Endothelial cell of umbilical vein (primary cell): ENCODE measurements at regions not wholly inside any gene's neighbourhood (a gene's known extent, or its start where the extent isn't known, plus 50 kb on each side); places are given as distances from the start of the nearest gene placed in this dataset.

Experiments used
- BruUV-seq: library from RNA; stranded (reverse); fragments of 400-500 nt; replicated peaks from 2 replicates; lab custom pipeline; 2021; lab: Mats Ljungman, UMichigan
- CTCF ChIA-PET: fragments of 300-600, 350-600 bp; sonication (Branson Sonifier 250); formaldehyde crosslinking; loops from one replicate; lab custom pipeline; 2021; ENCODE audit warnings: antibody characterized with exemption, inconsistent platforms; lab: Charles Lee
- POLR2A ChIA-PET: fragments of 300-600, 350-600 bp; sonication (Branson Sonifier 250); formaldehyde crosslinking; loops from one replicate; lab custom pipeline; 2021; ENCODE audit warnings: antibody characterized with exemption, inconsistent platforms; lab: Charles Lee
- DNase-seq: peaks from one replicate; pipeline ENCODE4 v3.0.0-alpha.2; 2011; ENCODE audit warnings: low read depth, low spot score
- FAIRE-seq: peaks from 2 replicates; lab custom pipeline; 2011; peaks lifted over from hg19 to GRCh38; lab: Jason Lieb, UNC
- H2AFZ ChIP-seq: 2 replicates; pipeline ENCODE4 v1.6.0; 2012; ENCODE audit warnings: low read depth, low read length, control low read depth, inconsistent platforms
- H3K27ac ChIP-seq: 2 replicates; pipeline ENCODE4 v1.5.1; 2011; ENCODE audit warnings: low read depth, mild to moderate bottlenecking, control low read depth, low read length, moderate library complexity; ENCODE audit not compliant: insufficient read depth
- H3K27me3 ChIP-seq, 2 experiments: 2 replicates each; pipeline versions ENCODE4 v1.6.0 to v1.6.1; 2011; ENCODE audit warnings: low read length in 2 of 2, mixed read lengths in 1 of 2; ENCODE audit not compliant: control insufficient read depth in 2 of 2, insufficient read depth in 2 of 2
- H3K36me3 ChIP-seq, 2 experiments: 2 replicates in 1 of 2; 3 replicates in 1 of 2; pipeline ENCODE4 v1.5.1; 2011; ENCODE audit warnings: low read length in 2 of 2, mild to moderate bottlenecking in 1 of 2, moderate library complexity in 1 of 2; ENCODE audit not compliant: control insufficient read depth in 2 of 2, insufficient read depth in 2 of 2; ENCODE audit errors: extremely low read depth in 1 of 2
- H3K4me1 ChIP-seq: 3 replicates; pipeline ENCODE4 v1.5.1; 2011; ENCODE audit warnings: mild to moderate bottlenecking, low read length; ENCODE audit not compliant: control insufficient read depth, insufficient read depth; ENCODE audit errors: extremely low read depth
- H3K4me2 ChIP-seq: 2 replicates; pipeline ENCODE4 v1.6.1; 2011; ENCODE audit warnings: low read length, control low read depth, mixed read lengths; ENCODE audit not compliant: insufficient read depth
- H3K4me3 ChIP-seq, 3 experiments: fragments of 200-600 bp in 1 of 3; sonication (generic), shearing (Covaris generic) in 1 of 3; replicated peaks in 1 of 3; 2 replicates each; pipeline ENCODE4 v1.5.1; 2011 to 2016; ENCODE audit warnings: control low read depth in 3 of 3, low read length in 3 of 3, mild to moderate bottlenecking in 2 of 3, inconsistent platforms in 1 of 3, low read depth in 1 of 3, moderate library complexity in 1 of 3; ENCODE audit not compliant: insufficient read depth in 1 of 3
- H3K79me2 ChIP-seq: 2 replicates; pipeline ENCODE4 v1.6.0; 2012; ENCODE audit warnings: low read length, inconsistent platforms; ENCODE audit not compliant: control insufficient read depth, insufficient read depth
- H3K9ac ChIP-seq: replicated peaks from 2 replicates; pipeline ENCODE3; 2011; ENCODE audit warnings: low read length, control low read depth; ENCODE audit not compliant: insufficient read depth; ENCODE audit errors: extremely low read depth
- H3K9me1 ChIP-seq: replicated peaks from 3 replicates; pipeline ENCODE4 v1.6.0; 2011; ENCODE audit warnings: mild to moderate bottlenecking, low read length; ENCODE audit not compliant: control insufficient read depth, insufficient read depth; ENCODE audit errors: extremely low read depth
- H3K9me3 ChIP-seq: replicated peaks from 2 replicates; pipeline ENCODE4 v1.5.1; 2012; ENCODE audit warnings: low read length, inconsistent platforms; ENCODE audit not compliant: control insufficient read depth, insufficient read depth
- H4K20me1 ChIP-seq: replicated peaks from 2 replicates; pipeline ENCODE3; 2011; ENCODE audit warnings: mild to moderate bottlenecking, low read length; ENCODE audit not compliant: control insufficient read depth, insufficient read depth; ENCODE audit errors: extremely low read depth
- CTCF ChIP-seq, 2 donors: IDR thresholded peaks; 1 replicate in 1 of 2; 2 replicates in 1 of 2; pipeline ENCODE4 v1.5.1; 2011; ENCODE audit warnings: low read length in 2 of 2, mild to moderate bottlenecking in 2 of 2, moderate library complexity in 2 of 2, control low read depth in 1 of 2, inconsistent platforms in 1 of 2, low read depth in 1 of 2; ENCODE audit not compliant: insufficient read depth in 1 of 2; ENCODE audit errors: extremely low read depth in 1 of 2
- EZH2 ChIP-seq: IDR thresholded peaks from 2 replicates; pipeline ENCODE4 v1.6.1; 2012; ENCODE audit warnings: borderline replicate concordance, low read depth, mild to moderate bottlenecking, moderate library complexity, low read length, inconsistent platforms; ENCODE audit not compliant: severe bottlenecking
- GATA2 ChIP-seq: IDR thresholded peaks from 2 replicates; pipeline ENCODE4 v1.7.0; 2011; ENCODE audit warnings: low read depth, mild to moderate bottlenecking, moderate library complexity, mixed read lengths, low read length; ENCODE audit not compliant: insufficient read length, insufficient read depth
- JUN ChIP-seq: IDR thresholded peaks from 2 replicates; pipeline ENCODE4 v1.6.1; 2011; ENCODE audit warnings: borderline replicate concordance, low read depth; ENCODE audit not compliant: insufficient read length, insufficient read depth
- MAX ChIP-seq: IDR thresholded peaks from 2 replicates; pipeline ENCODE4 v1.6.1; 2011; ENCODE audit not compliant: insufficient read depth, insufficient read length
- MYC ChIP-seq: IDR thresholded peaks from one replicate; pipeline ENCODE4 v1.6.1; 2011; ENCODE audit warnings: mild to moderate bottlenecking, low read depth, low read length
- POLR2AphosphoS5 ChIP-seq: IDR thresholded peaks from 2 replicates; pipeline ENCODE4 v1.6.1; 2012; ENCODE audit warnings: low read depth, mild to moderate bottlenecking, control low read depth, low read length, moderate library complexity; ENCODE audit not compliant: insufficient read depth
- dilution Hi-C: fragments of 300-500 bp; cut with MboI; formaldehyde crosslinking; loops from one replicate; pipeline ENCODE4 v1.15.0; 2019; ENCODE audit warnings: low sequenced_read_pairs; ENCODE audit not compliant: extremely low pct_ligation_motif_present
- intact Hi-C: fragments of 100-400 bp; cut with micrococcal nuclease; formaldehyde crosslinking; loops from one replicate; pipeline ENCODE4 v1.10.0; 2022

- Histone ChIP-seq H3K9me3 (no peaks in the 10 kb centered on the region), H3K4me2 (no peak overlapping the region), H3K9ac (no peak overlapping the region), H4K20me1 (no peaks in the 10 kb centered on the region), H2AFZ (no peak overlapping the region), H3K4me3 (no peak overlapping the region), H3K27ac (no peak overlapping the region), H3K27me3 (no peaks in the 10 kb centered on the region), H3K36me3 (no peaks in the 10 kb centered on the region), H3K9me1 (no peaks in the 10 kb centered on the region), H3K79me2 (no peaks in the 10 kb centered on the region), H3K4me1 (no peaks in the 10 kb centered on the region)
- ChIA-PET CTCF (interaction anchor here (0.9 kb wide), 1 partner anchor 13 kb away, joined by 3 read pairs; no protein-coding TSS in a partner anchor), POLR2A (no interaction called here)
- intact Hi-C loops: no loop called here
- BruUV-seq: no TSS peak
- TF ChIP-seq GATA2 (no peak), MAX (no peak), POLR2AphosphoS5 (no peak), MYC (no peak), CTCF (IDR thresholded peaks at IDR 0.05; ENCODE audit: extremely low read depth in 1 of 2, insufficient read depth in 1 of 2, low read depth in 1 of 2, low read length in 2 of 2) (no peak), EZH2 (no peak), JUN (no peak)
- dilution Hi-C loops: no loop called here
- FAIRE-seq (no peak), DNase-seq (no peak)
Measured at GRCh38 chr13:72101768-72102400, 234.9 kb upstream of the DACH1 start.
